ENCODE measurements at regions not wholly inside any gene's neighbourhood (a gene's known extent, or its start where the extent isn't known, plus 50 kb on each side); places are given as distances from the start of the nearest gene placed in this dataset.

DNA sequence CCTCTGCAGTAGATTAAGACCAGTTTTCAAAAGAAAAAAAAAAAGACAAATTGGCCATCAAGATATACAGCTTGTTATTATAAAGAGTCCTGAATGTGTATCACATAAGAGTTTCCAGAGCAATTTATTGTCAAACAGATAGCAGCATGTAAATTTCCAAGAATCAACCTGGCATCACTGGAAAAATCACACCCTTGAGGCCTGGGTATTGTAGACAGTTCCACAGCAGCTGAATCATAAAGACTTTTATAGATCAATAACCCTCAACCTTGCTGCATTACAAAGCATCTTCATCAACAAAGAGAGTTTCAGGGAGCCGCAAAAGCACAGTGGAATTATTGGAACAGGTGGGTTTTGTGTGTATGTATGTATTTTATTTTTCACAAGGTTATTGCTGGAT, 94.6 kb upstream of the LRIG3 start:
- Histone ChIP-seq H3K36me3 (ENCODE audit: low read depth) (no peaks in the 10 kb centered on the region), H3K27me3 (ENCODE audit: insufficient read depth, low read depth) (no peaks in the 10 kb centered on the region), H3K27ac (no peak overlapping the region), H3F3A (ENCODE audit: insufficient read depth, low read depth) (no peaks in the 10 kb centered on the region), H3K4me2 (no peak overlapping the region), H3K4me3 (no peak overlapping the region), H3K79me2 (ENCODE audit: low read depth) (no peaks in the 10 kb centered on the region), H3K9me3 (ENCODE audit: insufficient read depth, low read depth) (no peaks in the 10 kb centered on the region), H4K20me1 (ENCODE audit: insufficient read depth) (no peaks in the 10 kb centered on the region), H3K9me2 (ENCODE audit: insufficient read depth) (0 out of 2 replicates have a peak, but pooled peaks cover under 1% of the 10 kb centered on the region), H3K4me1 (replicated peaks; ENCODE audit: insufficient read depth) (no peaks in the 10 kb centered on the region), H2AFZ (no peak overlapping the region)
- no peak for TF ChIP-seq EZH2 (IDR thresholded peaks at IDR 0.05; ENCODE audit: low read depth)
- TF ChIP-seq, protein P1, sequence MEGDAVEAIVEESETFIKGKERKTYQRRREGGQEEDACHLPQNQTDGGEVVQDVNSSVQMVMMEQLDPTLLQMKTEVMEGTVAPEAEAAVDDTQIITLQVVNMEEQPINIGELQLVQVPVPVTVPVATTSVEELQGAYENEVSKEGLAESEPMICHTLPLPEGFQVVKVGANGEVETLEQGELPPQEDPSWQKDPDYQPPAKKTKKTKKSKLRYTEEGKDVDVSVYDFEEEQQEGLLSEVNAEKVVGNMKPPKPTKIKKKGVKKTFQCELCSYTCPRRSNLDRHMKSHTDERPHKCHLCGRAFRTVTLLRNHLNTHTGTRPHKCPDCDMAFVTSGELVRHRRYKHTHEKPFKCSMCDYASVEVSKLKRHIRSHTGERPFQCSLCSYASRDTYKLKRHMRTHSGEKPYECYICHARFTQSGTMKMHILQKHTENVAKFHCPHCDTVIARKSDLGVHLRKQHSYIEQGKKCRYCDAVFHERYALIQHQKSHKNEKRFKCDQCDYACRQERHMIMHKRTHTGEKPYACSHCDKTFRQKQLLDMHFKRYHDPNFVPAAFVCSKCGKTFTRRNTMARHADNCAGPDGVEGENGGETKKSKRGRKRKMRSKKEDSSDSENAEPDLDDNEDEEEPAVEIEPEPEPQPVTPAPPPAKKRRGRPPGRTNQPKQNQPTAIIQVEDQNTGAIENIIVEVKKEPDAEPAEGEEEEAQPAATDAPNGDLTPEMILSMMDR (conservative IDR thresholded peaks at IDR 0.05): no peak
- no TSS peak for BruUV-seq (replicated peaks)
- no peak for DNase-seq
- intact Hi-C loops (cut with micrococcal nuclease; ENCODE audit: unreplicated experiment): no loop called here
- ChIA-PET POLR2A (ENCODE audit: unreplicated experiment) (no interaction called here), CTCF (no interaction called here)

DNA sequence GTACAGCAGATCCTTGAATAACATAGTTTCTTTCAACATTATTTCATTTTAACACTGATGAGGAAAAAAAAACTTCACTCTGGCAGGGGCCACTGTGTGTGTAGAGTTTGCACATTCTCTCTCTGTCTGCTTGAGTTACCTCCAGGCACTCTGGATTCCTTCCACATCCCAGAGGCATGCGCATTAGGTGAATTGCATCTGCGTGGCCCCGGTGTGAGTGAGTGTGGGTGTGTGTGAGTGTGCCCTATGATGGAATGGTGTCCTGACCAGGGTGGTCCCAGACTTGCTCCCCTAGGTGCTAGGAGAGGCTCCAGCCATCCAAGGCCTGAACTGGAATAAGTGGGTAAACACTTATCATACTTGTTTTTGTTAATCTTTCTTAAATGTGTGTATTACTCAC, 90.6 kb upstream of the LRIG3 start:
- H2AFZ ChIP-seq: no peak overlapping the region
- intact Hi-C loops (cut with micrococcal nuclease; ENCODE audit: unreplicated experiment): no loop called here
- no peaks in the 10 kb centered on the region for H3K36me3 ChIP-seq (ENCODE audit: low read depth)
- H3K4me1 ChIP-seq (replicated peaks; ENCODE audit: insufficient read depth): no peaks in the 10 kb centered on the region
- no peak for DNase-seq
- BruUV-seq (replicated peaks): no TSS peak
- no peaks in the 10 kb centered on the region for H3K79me2 ChIP-seq (ENCODE audit: low read depth)
- H3K4me2 ChIP-seq: no peak overlapping the region
- no peak for TF ChIP-seq EZH2 (IDR thresholded peaks at IDR 0.05; ENCODE audit: low read depth)
- TF ChIP-seq, protein P1 (conservative IDR thresholded peaks at IDR 0.05): no peak
- no peak overlapping the region for H3K4me3 ChIP-seq
- no peaks in the 10 kb centered on the region for H3K27me3 ChIP-seq (ENCODE audit: insufficient read depth, low read depth)
- POLR2A ChIA-PET (ENCODE audit: unreplicated experiment): no interaction called here
- no peak overlapping the region for H3K27ac ChIP-seq
- H3K9me2 ChIP-seq (ENCODE audit: insufficient read depth): peaks cover 6% of the 10 kb centered on the region; the same call in 1 of the 2 replicates
- H3F3A ChIP-seq (ENCODE audit: insufficient read depth, low read depth): no peaks in the 10 kb centered on the region
- no peaks in the 10 kb centered on the region for H4K20me1 ChIP-seq (ENCODE audit: insufficient read depth)
- CTCF ChIA-PET: no interaction called here
- H3K9me3 ChIP-seq (ENCODE audit: insufficient read depth, low read depth): no peaks in the 10 kb centered on the region

DNA sequence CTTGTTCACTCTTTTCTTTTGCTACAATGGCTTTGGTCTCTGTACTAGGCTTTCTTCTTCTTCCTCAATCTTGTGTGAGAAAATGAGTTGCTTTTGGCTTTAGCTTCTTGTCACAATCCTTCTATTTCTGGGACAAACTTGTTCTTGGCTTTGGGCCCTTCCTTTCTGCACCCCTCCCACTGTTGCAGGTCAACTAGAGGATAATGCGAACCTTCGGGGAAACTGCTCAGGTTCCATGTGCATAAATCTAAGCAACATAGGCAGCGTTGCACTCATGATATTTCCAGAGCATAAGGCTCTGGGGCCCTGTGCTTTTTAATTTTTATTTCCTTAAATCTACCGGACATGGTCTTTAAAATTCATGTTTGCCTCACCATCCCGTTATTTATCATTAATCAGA, 89.8 kb upstream of the LRIG3 start:
- peaks cover 6% of the 10 kb centered on the region; the same call in 1 of the 2 replicates for H3K9me2 ChIP-seq (ENCODE audit: insufficient read depth)
- BruUV-seq (replicated peaks): no TSS peak
- DNase-seq: no peak
- no peak overlapping the region for H2AFZ ChIP-seq
- no peaks in the 10 kb centered on the region for H3K9me3 ChIP-seq (ENCODE audit: insufficient read depth, low read depth)
- H3K4me3 ChIP-seq: no peak overlapping the region
- TF ChIP-seq EZH2 (IDR thresholded peaks at IDR 0.05; ENCODE audit: low read depth): no peak
- TF ChIP-seq, protein P1 (conservative IDR thresholded peaks at IDR 0.05): no peak
- no peaks in the 10 kb centered on the region for H3K27me3 ChIP-seq (ENCODE audit: insufficient read depth, low read depth)
- intact Hi-C loops (cut with micrococcal nuclease; ENCODE audit: unreplicated experiment): no loop called here
- H3F3A ChIP-seq (ENCODE audit: insufficient read depth, low read depth): no peaks in the 10 kb centered on the region
- H3K36me3 ChIP-seq (ENCODE audit: low read depth): no peaks in the 10 kb centered on the region
- ChIA-PET POLR2A (ENCODE audit: unreplicated experiment) (no interaction called here), CTCF (no interaction called here)
- H3K79me2 ChIP-seq (ENCODE audit: low read depth): no peaks in the 10 kb centered on the region
- H3K27ac ChIP-seq: no peak overlapping the region
- H4K20me1 ChIP-seq (ENCODE audit: insufficient read depth): no peaks in the 10 kb centered on the region
- no peak overlapping the region for H3K4me2 ChIP-seq
- H3K4me1 ChIP-seq (replicated peaks; ENCODE audit: insufficient read depth): no peaks in the 10 kb centered on the region
